ENCODE measurements at regions not wholly inside any gene's neighbourhood (a gene's known extent, or its start where the extent isn't known, plus 50 kb on each side); places are given as distances from the start of the nearest gene placed in this dataset.

DNA sequence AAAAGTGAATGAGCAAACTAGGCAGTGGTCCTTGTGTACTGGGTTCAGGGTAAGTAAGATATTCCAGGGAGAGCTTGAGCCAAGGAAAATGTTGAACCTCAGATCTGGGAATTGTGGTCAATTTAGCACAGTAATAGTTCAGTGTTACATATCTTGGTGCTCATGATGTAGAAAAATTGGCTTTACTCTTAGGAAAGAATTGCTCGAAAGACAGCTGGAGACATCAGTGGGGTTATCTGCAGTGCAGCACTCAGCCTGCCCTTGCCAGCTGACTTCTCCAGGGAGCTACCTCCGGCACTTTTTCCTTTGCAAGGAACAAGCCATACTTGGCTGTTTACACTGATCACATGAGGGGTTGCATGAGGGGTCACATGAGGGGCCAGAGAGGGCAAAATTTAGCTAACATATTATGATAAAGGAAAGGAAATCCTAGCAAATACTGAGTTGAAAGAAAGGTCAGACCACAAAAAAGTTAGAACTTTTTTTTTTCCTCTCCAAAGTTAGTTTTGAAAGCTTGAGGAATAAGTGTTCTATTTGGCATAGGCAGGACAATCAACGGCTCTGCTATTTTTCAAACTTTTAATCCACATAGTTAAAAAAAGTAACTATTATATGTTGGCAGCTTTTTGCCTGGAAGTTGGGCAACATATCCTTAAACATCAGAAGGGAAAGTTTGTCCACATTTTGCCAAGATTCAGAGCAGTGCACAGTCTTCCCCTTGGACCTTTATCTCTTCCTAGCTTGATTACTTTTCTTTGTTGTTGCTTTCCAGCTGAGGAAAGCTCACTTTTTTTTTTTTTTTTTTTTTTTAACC, 92.4 kb downstream of the COL6A6 start:
- H3K27me3 ChIP-seq (replicated peaks; ENCODE audit: control insufficient read depth, insufficient read depth, low read length), result no peaks in the 10 kb centered on the region
- H3K4me3 ChIP-seq (ENCODE audit: low read length), result no peak overlapping the region
- H3K9ac ChIP-seq (ENCODE audit: low read length), result no peak overlapping the region
- H3K4me1 ChIP-seq (ENCODE audit: control insufficient read depth, insufficient read depth, low read length), result peaks cover 15% of the 10 kb centered on the region
- H3K9me3 ChIP-seq (ENCODE audit: control insufficient read depth, low read length), result peaks cover 12% of the 10 kb centered on the region
- H3K36me3 ChIP-seq (ENCODE audit: control insufficient read depth, insufficient read depth, low read length, severe bottlenecking), result no peaks in the 10 kb centered on the region
- DNase-seq (ENCODE audit: low read depth), result peak; percentile 3

DNA sequence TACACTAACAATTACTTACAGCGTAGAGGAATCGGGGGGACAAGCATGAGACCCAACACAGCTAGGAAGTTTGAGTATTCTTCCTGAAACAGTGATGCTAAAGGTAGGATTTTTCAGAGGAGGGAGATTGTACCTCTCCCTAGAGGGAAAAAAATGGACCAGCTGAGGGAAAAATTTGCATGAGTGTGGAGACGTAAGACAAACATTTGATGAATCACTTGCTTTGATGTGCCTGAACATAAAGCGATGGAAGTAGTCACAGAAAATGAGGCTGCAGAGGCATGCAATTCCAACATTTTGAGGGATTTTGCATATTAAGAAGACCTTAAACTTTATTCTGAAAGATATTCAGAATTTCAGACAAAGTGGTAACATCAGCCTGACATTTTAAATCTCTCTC, 102.2 kb downstream of the COL6A6 start:
- Histone ChIP-seq H3K4me1 (ENCODE audit: control insufficient read depth, insufficient read depth, low read length) (no peaks in the 10 kb centered on the region), H3K9me3 (ENCODE audit: control insufficient read depth, low read length) (no peaks in the 10 kb centered on the region), H3K4me3 (ENCODE audit: low read length) (no peak overlapping the region), H3K9ac (ENCODE audit: low read length) (no peak overlapping the region), H3K27me3 (replicated peaks; ENCODE audit: control insufficient read depth, insufficient read depth, low read length) (peaks cover 12% of the 10 kb centered on the region), H3K36me3 (ENCODE audit: control insufficient read depth, insufficient read depth, low read length, severe bottlenecking) (no peaks in the 10 kb centered on the region)
- DNase-seq (ENCODE audit: low read depth), result no peak

DNA sequence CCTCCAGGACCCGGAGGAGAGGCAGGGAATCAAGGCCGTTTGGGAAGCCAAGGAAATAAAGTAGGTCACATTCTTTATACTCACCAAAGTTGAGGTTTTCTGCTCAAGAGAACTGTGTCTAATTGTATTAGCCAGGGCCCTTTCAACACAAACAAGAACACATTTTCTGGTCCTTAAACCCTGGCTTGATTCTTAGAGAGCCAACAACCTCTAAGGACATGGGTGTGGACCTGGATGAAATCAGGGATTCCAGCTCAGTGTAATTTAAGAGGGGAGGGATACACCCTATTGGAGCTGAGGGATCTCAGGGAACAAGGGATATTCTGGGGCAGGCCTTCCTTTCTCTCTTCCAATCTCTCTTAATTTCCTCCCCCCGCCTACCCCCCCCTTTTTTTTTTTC, 104.8 kb downstream of the COL6A6 start:
- Histone ChIP-seq H3K9me3 (ENCODE audit: control insufficient read depth, low read length) (no peaks in the 10 kb centered on the region), H3K9ac (ENCODE audit: low read length) (no peak overlapping the region), H3K4me1 (ENCODE audit: control insufficient read depth, insufficient read depth, low read length) (peaks cover 4% of the 10 kb centered on the region), H3K27me3 (replicated peaks; ENCODE audit: control insufficient read depth, insufficient read depth, low read length) (peaks cover 15% of the 10 kb centered on the region), H3K4me3 (ENCODE audit: low read length) (no peak overlapping the region), H3K36me3 (ENCODE audit: control insufficient read depth, insufficient read depth, low read length, severe bottlenecking) (no peaks in the 10 kb centered on the region)
- DNase-seq (ENCODE audit: low read depth), result peak; percentile 51

DNA sequence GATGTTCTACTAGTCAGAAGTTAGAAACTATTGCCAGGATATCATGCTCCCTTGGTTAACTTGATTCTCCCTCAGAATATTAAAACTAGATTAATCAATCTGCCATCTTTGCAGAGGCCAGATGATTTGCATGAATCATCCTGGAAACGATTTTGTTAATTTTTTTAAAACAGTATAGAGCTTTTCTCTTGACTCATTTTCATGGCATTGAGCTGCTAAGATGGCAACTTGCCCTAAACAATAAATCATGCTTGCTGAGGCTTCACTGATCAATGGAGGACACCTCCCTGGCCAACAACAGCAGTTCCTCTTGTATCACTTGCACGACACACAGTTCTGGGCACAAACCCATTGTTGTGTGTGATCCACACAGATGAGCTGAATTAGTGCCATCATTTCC, 109.1 kb downstream of the COL6A6 start:
- H3K27me3 ChIP-seq (replicated peaks; ENCODE audit: control insufficient read depth, insufficient read depth, low read length), result peaks cover 7% of the 10 kb centered on the region
- no peaks in the 10 kb centered on the region for H3K36me3 ChIP-seq (ENCODE audit: control insufficient read depth, insufficient read depth, low read length, severe bottlenecking)
- DNase-seq (ENCODE audit: low read depth), result no peak
- no peak overlapping the region for H3K9ac ChIP-seq (ENCODE audit: low read length)
- peaks cover 4% of the 10 kb centered on the region for H3K4me1 ChIP-seq (ENCODE audit: control insufficient read depth, insufficient read depth, low read length)
- H3K4me3 ChIP-seq (ENCODE audit: low read length), result no peak overlapping the region
- no peaks in the 10 kb centered on the region for H3K9me3 ChIP-seq (ENCODE audit: control insufficient read depth, low read length)

DNA sequence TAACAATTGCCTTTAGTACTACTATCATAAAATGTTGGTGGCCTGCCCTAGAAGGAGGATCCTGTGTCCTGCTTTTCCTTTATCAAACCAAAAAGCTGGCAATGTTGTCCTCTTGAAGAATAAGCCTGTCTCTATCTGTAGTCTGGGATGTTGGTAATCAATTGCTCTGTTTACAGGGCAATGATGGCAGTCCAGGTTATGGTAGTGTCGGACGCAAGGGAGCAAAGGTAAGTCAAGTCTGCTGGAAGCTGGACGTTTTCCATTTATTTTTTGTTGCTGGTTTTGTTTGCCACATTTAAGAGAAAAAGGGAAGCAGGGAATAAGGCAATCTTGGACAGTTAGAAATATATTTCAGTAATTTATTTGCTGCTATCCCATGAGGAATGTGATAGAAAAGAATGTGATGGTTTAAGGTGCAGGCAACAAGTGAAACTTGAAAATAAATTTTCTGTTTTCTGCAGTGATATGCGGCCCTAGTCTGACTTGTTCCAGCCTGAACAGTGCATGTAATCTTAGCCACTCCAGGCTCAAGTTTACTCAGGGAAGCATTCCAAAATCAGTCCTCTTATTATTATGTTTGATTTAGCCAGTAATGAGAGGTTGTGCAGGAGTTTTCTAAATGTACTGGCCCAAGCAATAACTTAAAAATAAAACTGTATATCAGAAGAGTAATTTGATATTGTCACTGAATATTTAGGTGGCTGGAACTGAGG, 110.3 kb downstream of the COL6A6 start:
- Histone ChIP-seq H3K4me1 (ENCODE audit: control insufficient read depth, insufficient read depth, low read length) (peaks cover 4% of the 10 kb centered on the region), H3K36me3 (ENCODE audit: control insufficient read depth, insufficient read depth, low read length, severe bottlenecking) (no peaks in the 10 kb centered on the region), H3K9ac (ENCODE audit: low read length) (no peak overlapping the region), H3K27me3 (replicated peaks; ENCODE audit: control insufficient read depth, insufficient read depth, low read length) (peaks cover 7% of the 10 kb centered on the region), H3K4me3 (ENCODE audit: low read length) (no peak overlapping the region), H3K9me3 (ENCODE audit: control insufficient read depth, low read length) (no peaks in the 10 kb centered on the region)
- peak; percentile 9 for DNase-seq (ENCODE audit: low read depth)

DNA sequence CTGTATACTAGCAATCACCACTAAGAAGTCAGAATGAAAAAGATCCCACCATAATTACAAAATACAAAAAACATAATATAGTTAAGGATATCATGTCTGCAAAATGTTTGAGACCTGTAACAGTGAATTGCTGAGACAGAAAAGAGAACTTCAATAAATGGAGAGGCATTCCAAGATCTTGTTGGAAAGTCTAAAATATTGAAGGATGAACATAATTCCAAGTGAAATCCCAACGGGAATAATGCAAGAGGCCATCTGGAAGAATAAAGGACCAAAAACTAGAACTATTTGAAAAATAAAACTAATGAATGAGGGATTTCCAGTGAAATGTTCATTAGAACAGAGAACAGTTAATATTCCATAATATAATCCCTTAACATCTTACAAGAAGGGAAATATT, 110.9 kb downstream of the COL6A6 start:
- Histone ChIP-seq H3K36me3 (ENCODE audit: control insufficient read depth, insufficient read depth, low read length, severe bottlenecking) (no peaks in the 10 kb centered on the region), H3K9ac (ENCODE audit: low read length) (no peak overlapping the region)
- no peak for DNase-seq (ENCODE audit: low read depth)

More for the DNA sequence above, 110.9 kb downstream of the COL6A6 start:
- H3K27me3 ChIP-seq (replicated peaks; ENCODE audit: control insufficient read depth, insufficient read depth, low read length), result peaks cover 7% of the 10 kb centered on the region
- no peaks in the 10 kb centered on the region for H3K9me3 ChIP-seq (ENCODE audit: control insufficient read depth, low read length)
- peaks cover 4% of the 10 kb centered on the region for H3K4me1 ChIP-seq (ENCODE audit: control insufficient read depth, insufficient read depth, low read length)
- H3K4me3 ChIP-seq (ENCODE audit: low read length), result no peak overlapping the region

Measured in adipocyte (in vitro differentiated cells).